Astrocyte of the cerebellum (primary cell): ENCODE measurements at regions not wholly inside any gene's neighbourhood (a gene's known extent, or its start where the extent isn't known, plus 50 kb on each side); places are given as distances from the start of the nearest gene placed in this dataset.

Source experiments
- DNase-seq: peaks from one replicate; pipeline ENCODE4 v3.0.0-alpha.2; 2011; ENCODE audit warnings: low read depth
- H3K4me3 ChIP-seq: 2 replicates; pipeline ENCODE4 v1.5.1; 2011; ENCODE audit warnings: mild to moderate bottlenecking, low read depth, low read length, moderate library complexity
- CTCF ChIP-seq: IDR thresholded peaks from 2 replicates; pipeline ENCODE4 v1.5.1; 2012; ENCODE audit warnings: low read length, low read depth, moderate library complexity, mild to moderate bottlenecking; ENCODE audit errors: missing control alignments
- in situ Hi-C: cut with HindIII; loops from 2 replicates; pipeline ENCODE4 v1.10.0; 2017; ENCODE audit warnings: low sequenced_read_pairs

GRCh38 chr5:89444088-89444487 is 561.1 kb upstream of the MEF2C start:
- in situ Hi-C loops, result no loop called here
- DNase-seq, result no peak
- no peak overlapping the region for H3K4me3 ChIP-seq
- TF ChIP-seq CTCF, result no peak

GRCh38 chr5:89443508-89443907 is 560.5 kb upstream of the MEF2C start:
- in situ Hi-C loops, result no loop called here

GRCh38 chr5:89441965-89442364 is 559.0 kb upstream of the MEF2C start:
- DNase-seq, result no peak
- in situ Hi-C loops, result no loop called here
- no peak overlapping the region for H3K4me3 ChIP-seq
- TF ChIP-seq CTCF, result no peak

More at GRCh38 chr5:89443508-89443907, 560.5 kb upstream of the MEF2C start:
- DNase-seq, result no peak
- no peak for TF ChIP-seq CTCF
- H3K4me3 ChIP-seq, result no peak overlapping the region

GRCh38 chr5:89440670-89441069 is 557.7 kb upstream of the MEF2C start:
- in situ Hi-C loops, result no loop called here
- DNase-seq, result no peak
- TF ChIP-seq CTCF, result no peak
- no peak overlapping the region for H3K4me3 ChIP-seq

- peak; percentile 6 for DNase-seq
- in situ Hi-C loops, result no loop called here
- no peak overlapping the region for H3K4me3 ChIP-seq
- no peak for TF ChIP-seq CTCF
Measured at GRCh38 chr5:89437450-89438435, 554.8 kb upstream of the MEF2C start.

GRCh38 chr5:89436464-89436863 is 553.5 kb upstream of the MEF2C start:
- no peak for TF ChIP-seq CTCF
- no peak for DNase-seq
- in situ Hi-C loops, result no loop called here
- no peak overlapping the region for H3K4me3 ChIP-seq
